Muscle of arm (tissue), 1 donor: ENCODE measurements at regions not wholly inside any gene's neighbourhood (a gene's known extent, or its start where the extent isn't known, plus 50 kb on each side); places are given as distances from the start of the nearest gene placed in this dataset.
"Not testable (repeated sequence)": the region's sequence is repeated elsewhere in the genome, so short reads cannot be mapped to it uniquely, and the experiment has no call there.

Source experiments
- DNase-seq: peaks from one replicate; pipeline ENCODE4 v3.0.0-alpha.2; 2013

GRCh38 chr7:109635374-109635773 is 1065.7 kb downstream of the DNAJB9 start:
- no peak for DNase-seq

GRCh38 chr7:109637428-109637990 is 1067.8 kb downstream of the DNAJB9 start:
- DNase-seq = no peak

- DNase-seq = no peak
Observed at GRCh38 chr7:109638321-109638720, 1068.6 kb downstream of the DNAJB9 start.

- no peak for DNase-seq
Observed at GRCh38 chr7:109639561-109639960, 1069.9 kb downstream of the DNAJB9 start.

- DNase-seq = no peak
Observed at GRCh38 chr7:109641445-109641844, 1071.8 kb downstream of the DNAJB9 start.

- DNase-seq = no peak
Observed at GRCh38 chr7:109646124-109646523, 1076.5 kb downstream of the DNAJB9 start.

- not testable (repeated sequence) for DNase-seq
Observed at GRCh38 chr7:109646594-109646993, 1076.9 kb downstream of the DNAJB9 start.

DNA sequence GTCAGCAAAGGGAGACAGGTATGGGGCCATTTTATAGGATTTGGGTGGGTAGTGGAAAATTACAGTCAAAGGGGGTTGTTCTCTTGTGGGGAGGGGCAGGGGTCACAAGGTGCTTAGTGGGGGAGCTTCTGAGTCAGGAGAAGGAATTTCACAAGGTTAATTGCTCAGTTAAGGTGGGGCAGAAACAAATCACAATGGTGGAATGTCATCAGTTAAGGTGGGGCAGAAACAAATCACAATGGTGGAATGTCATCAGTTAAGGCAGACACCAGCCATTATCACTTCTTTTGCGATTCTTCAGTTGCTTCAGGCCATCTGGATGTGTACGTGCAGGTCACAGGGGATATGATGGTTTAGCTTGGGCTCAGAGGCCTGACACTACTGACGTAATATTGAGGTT is 1077.6 kb downstream of the DNAJB9 start:
- not testable (repeated sequence) for DNase-seq

- no peak for DNase-seq
Observed at GRCh38 chr7:109659261-109659660, 1089.6 kb downstream of the DNAJB9 start.

DNA sequence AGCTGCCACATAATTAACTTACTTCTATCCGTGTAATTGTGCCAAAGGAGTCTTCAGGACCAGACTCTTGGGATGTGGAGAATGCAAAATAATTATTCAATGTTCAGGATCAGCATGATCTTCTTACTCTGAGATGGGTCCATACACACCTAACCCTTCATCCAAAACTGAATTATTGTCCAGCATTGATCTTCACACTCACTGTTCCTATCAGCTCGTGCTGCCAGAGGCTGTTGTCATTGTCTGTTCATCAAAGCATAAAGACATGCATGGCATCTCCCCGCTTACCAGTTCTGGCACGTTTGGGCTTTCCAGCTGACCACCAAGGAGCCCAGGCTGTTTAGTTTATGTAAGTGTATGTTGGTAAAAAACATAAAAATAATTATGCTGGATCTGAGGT is 1090.7 kb downstream of the DNAJB9 start:
- DNase-seq = no peak

DNA sequence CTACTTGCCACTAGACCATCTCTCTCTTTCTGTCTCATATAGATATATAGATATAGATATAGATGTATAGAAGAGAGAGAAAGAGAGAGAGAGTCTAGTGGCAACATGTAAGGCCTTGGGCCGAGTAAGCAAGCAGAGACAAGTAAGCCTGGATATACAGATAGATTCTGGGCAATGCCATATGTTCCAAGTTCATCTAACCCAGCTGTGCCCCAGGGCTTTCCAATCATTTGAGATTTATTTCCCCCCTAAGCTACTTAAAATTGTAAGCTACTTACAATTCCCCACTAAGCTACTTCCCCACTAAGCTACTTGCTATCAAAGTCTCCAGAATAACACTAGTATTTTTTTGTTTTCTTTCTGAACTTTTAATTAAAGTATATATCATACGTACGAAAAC is 1094.1 kb downstream of the DNAJB9 start:
- DNase-seq = no peak

- not testable (repeated sequence) for DNase-seq
Observed at GRCh38 chr7:109687269-109687668, 1117.6 kb downstream of the DNAJB9 start.

- DNase-seq = not testable (repeated sequence)
Observed at GRCh38 chr7:109692613-109693012, 1122.9 kb downstream of the DNAJB9 start.

- DNase-seq = no peak
Observed at GRCh38 chr7:109694149-109695071, 1124.7 kb downstream of the DNAJB9 start.

- no peak for DNase-seq
Observed at GRCh38 chr7:109695419-109695818, 1125.7 kb downstream of the DNAJB9 start.

- DNase-seq = no peak
Observed at GRCh38 chr7:109696723-109697122, 1127.0 kb downstream of the DNAJB9 start.

DNA sequence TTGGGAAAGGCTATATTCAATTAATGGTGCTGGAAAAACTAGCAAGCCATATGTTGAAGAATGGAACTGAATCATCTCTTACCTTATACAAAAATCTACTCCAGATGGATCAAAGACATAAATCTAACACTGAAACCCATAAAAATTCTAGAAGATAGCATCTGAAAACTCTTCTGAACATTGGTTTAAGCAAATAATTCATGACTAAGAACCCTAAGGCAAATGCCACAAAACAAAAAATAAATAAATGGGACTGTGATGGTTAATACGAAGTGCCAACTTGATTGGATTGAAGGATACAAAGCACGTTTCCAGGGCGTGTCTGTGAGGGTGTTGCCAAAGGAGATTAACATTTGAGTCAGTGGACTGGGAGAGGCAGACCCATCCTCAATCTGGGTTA is 1130.0 kb downstream of the DNAJB9 start:
- no peak for DNase-seq

DNA sequence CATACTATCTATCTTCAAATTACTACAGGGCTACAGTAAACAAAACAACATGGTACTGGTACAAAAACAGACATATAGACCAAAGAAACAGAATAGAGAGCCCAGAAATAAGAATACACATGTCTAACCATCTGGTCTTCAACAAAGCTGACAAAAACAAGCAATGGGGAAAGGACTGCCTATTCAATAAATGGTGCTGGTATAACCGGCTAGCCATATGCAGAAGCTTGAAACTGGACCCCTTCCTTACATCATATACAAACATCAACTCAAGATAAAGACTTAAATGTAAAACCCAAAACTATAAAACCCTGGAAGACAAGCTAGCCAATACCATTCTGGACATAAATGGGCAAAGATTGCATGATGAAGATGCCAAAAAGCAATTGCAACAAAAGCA is 1143.7 kb downstream of the DNAJB9 start:
- no peak for DNase-seq

DNA sequence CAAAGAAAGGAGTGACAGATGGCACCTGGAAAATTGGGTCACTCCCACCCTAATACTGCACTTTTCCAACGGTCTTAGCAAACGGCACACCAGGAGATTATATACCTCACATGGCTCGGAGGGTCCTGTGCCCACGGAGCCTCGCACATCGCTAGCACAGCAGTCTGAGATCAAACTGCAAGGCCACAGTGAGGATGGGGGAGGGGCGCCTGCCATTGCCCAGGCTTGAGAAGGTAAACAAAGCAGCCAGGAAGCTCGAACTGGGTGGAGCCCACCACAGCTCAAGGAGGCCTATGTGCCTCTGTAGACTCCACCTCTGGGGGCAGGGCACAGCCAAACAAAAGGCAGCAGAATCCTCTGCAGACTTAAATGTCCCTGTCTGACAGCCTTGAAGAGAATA is 1149.7 kb downstream of the DNAJB9 start:
- not testable (repeated sequence) for DNase-seq

GRCh38 chr7:109734601-109735000 is 1164.9 kb downstream of the DNAJB9 start:
- no peak for DNase-seq

- no peak for DNase-seq
Observed at GRCh38 chr7:109735881-109736280, 1166.2 kb downstream of the DNAJB9 start.

DNA sequence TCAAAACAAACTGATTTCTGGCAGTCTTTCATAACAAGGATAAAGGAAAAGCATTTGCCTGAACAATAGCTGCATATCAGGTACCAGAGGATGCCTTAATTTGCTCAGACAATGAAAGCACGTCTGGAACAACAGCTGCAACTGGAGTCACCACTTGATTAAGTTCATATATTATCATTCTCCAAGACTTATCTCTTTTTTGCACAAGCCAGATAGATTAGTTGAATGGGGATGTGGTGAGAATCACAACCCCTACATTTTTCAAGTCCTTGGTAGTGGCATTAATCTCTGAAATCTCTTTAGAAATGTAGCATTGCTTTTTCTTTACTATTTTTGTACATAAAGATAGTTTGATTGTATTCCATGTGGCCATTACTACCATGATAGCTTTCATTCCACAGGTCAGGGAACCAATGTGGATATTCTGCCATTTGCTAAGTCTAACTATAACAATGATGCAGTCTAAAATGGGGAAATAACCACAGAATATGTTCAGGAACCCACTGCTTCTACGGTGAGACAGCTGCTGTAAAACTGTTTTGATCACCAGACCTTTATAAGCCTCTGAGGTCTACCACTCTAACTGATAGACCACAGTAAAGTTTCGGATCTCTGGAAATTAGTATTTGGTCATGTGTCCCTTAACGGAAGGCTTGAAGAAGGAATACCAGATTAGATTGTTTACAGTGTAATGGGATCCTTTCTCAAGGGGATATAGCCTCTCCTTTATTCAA is 1176.2 kb downstream of the DNAJB9 start:
- DNase-seq = no peak

GRCh38 chr7:109751241-109751640 is 1181.6 kb downstream of the DNAJB9 start:
- no peak for DNase-seq
